ENCODE measurements at regions not wholly inside any gene's neighbourhood (a gene's known extent, or its start where the extent isn't known, plus 50 kb on each side); places are given as distances from the start of the nearest gene placed in this dataset.

GRCh38 chr3:124352149-124352539 is 360.2 kb upstream of the ROPN1 start:
- no peak overlapping the region for H3K4me3 ChIP-seq (ENCODE audit: low read depth, low read length)
- TF ChIP-seq CTCF (IDR thresholded peaks at IDR 0.05; ENCODE audit: low read depth, low read length), result no peak

- no peak for TF ChIP-seq CTCF (IDR thresholded peaks at IDR 0.05; ENCODE audit: low read depth, low read length)
- no peak overlapping the region for H3K4me3 ChIP-seq (ENCODE audit: low read depth, low read length)
Observed at GRCh38 chr3:124353691-124354090, 361.8 kb upstream of the ROPN1 start.

- H3K4me3 ChIP-seq (ENCODE audit: low read depth, low read length), result no peak overlapping the region
- no peak for TF ChIP-seq CTCF (IDR thresholded peaks at IDR 0.05; ENCODE audit: low read depth, low read length)
Observed at GRCh38 chr3:124354150-124354549, 362.2 kb upstream of the ROPN1 start.

- TF ChIP-seq CTCF (IDR thresholded peaks at IDR 0.05; ENCODE audit: low read depth, low read length), result no peak
- no peak overlapping the region for H3K4me3 ChIP-seq (ENCODE audit: low read depth, low read length)
Observed at GRCh38 chr3:124358156-124358555, 366.2 kb upstream of the ROPN1 start.

GRCh38 chr3:124360155-124360554 is 368.2 kb upstream of the ROPN1 start:
- no peak for TF ChIP-seq CTCF (IDR thresholded peaks at IDR 0.05; ENCODE audit: low read depth, low read length)
- no peak overlapping the region for H3K4me3 ChIP-seq (ENCODE audit: low read depth, low read length)

GRCh38 chr3:124360563-124360962 is 368.6 kb upstream of the ROPN1 start:
- no peak for TF ChIP-seq CTCF (IDR thresholded peaks at IDR 0.05; ENCODE audit: low read depth, low read length)

GRCh38 chr3:124361566-124361965 is 368.7 kb upstream of the UMPS start:
- TF ChIP-seq CTCF (IDR thresholded peaks at IDR 0.05; ENCODE audit: low read depth, low read length), result no peak
- no peak overlapping the region for H3K4me3 ChIP-seq (ENCODE audit: low read depth, low read length)

More at GRCh38 chr3:124360563-124360962, 368.6 kb upstream of the ROPN1 start:
- no peak overlapping the region for H3K4me3 ChIP-seq (ENCODE audit: low read depth, low read length)
